Renal cortical epithelial cell (primary cell): ENCODE measurements at regions not wholly inside any gene's neighbourhood (a gene's known extent, or its start where the extent isn't known, plus 50 kb on each side); places are given as distances from the start of the nearest gene placed in this dataset.
"Not testable (repeated sequence)": the region's sequence is repeated elsewhere in the genome, so short reads cannot be mapped to it uniquely, and the experiment has no call there.

ENCODE experiments used
- DNase-seq: peaks from one replicate; pipeline ENCODE4 v3.0.0-alpha.2; 2011; ENCODE audit warnings: low read depth

DNA sequence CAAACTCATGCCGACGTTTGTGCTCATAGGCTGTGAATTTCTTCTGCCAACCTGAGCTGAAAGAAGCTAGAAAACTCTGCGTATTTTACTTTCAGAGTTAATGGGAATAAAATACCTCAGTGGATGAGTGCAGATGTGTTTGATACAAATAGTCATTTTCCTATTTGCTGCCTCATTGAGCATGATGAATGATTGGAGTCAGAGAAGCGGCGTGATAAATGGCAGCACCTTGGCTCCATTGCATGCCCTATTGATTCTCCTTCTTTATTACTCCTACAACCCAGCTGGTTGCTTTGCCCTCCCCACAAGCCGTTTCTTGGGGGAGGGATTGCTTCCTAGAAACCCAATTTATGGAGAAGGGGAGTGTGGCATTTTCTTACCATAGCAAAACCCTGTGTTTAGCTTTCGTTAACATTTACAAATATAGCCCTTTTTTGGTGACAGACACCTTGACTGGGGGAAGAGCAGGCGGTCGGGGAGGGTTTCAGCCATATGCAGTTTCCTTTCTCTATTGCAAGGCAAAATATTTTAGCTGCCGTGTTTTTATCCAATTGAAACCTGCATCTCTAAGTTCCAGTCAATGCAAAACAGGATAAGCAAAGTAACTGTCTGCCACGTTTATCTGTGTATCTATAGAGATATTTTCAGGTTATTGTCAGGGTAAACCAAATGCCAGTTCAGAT, 93.1 kb upstream of the TBCA start:
- no peak for DNase-seq

DNA sequence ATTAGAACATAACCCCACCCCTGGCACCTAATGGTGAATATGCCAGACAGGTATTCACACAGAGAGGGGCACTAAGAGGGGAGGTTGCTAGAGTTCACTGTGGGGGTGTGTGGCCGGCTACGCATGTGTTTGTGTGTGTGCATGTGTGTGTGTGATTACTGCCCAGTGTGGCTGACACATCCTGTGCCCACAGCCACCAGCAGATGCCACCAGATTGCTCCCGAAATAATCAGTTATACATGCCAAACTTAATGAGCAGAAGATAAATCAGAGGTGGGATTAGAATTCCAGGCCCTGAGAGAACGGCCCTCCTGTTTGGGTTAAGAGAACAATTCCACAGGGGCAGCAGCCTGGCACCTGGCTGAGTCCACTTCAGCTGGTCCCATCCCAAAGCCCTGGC, 91.8 kb upstream of the TBCA start:
- no peak for DNase-seq

DNA sequence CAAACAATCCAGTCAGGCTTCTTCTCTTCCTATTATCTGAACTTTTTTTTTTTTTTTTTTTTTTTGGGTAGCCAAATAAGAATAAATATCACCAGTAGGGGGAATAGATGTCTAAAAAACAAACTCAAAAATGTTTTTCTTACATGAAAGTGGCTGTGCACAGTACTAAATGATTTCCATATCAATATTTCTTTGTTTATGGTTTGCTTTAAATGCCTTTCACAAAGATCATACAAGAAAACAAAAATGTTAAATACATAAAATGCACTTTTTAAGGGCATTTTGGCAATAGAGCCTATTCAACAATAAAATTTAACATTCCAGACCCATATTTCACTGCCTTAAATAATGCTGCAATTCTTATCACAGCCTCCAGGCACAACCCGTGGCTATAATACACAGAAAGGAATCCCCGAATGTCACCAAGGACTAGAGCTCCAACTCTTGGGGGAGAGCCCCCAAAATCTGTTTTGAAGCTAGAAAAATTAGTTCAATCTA, 91.1 kb upstream of the TBCA start:
- peak; percentile 13 for DNase-seq

DNA sequence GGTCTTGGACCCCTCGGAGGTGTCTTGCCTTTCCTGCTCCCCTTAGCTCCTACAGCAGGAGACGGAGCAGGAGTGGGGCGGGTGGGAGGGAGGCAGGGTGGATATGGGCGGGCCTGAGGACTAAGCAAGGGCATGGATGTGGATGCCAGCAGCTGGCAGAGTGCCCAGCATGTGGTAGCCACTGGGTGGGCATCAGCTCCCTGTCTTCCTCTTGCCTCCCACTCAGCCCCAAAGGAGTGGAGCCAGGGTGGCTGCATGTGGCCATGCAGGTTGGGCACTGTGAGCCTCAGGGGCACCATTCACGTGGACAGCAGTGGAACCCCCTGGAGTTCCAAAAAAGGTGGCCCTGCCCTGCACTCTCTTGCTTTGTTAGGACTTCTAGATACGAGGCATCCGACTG, 90.1 kb upstream of the TBCA start:
- DNase-seq = no peak

DNA sequence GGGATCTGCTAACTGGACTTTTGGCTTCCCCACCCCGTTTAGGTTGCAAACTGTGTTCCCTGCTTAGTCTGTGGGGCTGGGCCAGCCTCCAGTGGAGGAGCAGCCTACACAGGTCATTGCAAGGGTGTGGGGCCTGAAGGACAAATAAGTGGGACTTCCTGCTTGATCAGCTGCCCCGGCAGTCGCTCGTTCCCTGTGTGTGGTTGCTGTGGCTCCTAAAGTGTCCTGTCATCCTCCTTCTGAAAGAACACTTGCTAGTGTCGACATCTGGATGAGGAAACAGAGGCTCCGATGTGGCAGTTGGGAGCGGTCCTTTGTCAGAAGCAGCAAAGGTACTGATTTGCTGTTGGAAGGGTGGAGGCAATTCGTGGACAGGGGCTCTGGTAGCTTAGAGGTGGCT, 88.9 kb upstream of the TBCA start:
- DNase-seq = no peak

DNA sequence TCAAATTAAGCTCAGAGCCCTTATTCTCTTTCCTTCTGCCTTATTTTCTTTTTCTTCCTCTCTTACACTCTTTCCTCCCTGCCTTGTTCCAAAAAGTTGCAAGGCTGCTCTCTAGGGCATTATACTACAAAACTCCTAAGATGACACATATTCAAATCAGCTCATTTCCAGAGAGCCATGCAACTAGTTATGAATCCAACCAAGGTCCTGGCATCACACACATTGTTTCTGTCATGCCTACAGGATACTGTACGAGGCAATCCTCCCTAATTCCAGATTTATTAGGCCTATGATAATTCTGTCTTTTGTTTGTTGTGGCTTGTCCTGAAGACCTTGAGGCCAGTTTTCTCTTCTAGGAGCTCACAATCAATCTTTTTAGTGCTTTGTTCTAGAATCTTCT, 87.0 kb upstream of the TBCA start:
- no peak for DNase-seq

DNA sequence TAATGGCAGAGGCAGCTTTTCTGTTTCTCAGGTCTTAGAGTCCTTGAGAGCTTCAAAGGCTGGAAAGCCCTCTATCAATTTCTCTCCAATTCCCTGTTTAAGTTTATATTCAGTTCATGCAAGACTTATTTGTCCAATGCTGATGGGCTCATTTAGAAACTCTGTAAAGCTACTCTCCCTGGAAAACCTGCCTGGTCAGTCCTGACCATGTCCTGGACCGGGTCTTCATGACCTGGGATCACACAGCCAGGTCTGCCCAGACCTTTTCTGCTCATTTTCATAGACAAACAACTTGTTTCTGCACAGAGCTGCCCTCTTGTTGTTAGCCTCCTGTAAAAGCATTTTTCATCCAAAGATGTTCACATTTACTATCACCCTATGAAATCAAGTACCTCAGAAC, 85.4 kb upstream of the TBCA start:
- no peak for DNase-seq

DNA sequence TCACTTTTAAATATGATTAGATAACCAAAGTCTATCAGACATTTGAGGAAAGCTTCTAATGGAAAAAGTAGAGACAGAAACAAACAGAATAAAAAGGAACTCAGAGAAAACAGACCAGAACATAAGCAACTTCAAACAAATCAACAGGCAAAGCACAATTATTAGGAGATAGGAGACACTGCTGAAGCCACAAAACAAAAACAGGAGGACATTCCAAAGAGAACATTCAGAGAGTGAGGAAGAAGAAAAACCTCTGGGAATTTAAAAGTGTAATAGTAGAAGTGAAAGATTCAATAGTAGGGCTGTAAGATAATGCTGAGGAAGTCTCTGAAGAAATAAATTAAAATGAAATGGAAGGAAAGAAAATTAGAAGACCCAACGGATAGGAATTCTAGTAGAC, 83.2 kb upstream of the TBCA start:
- DNase-seq = no peak

DNA sequence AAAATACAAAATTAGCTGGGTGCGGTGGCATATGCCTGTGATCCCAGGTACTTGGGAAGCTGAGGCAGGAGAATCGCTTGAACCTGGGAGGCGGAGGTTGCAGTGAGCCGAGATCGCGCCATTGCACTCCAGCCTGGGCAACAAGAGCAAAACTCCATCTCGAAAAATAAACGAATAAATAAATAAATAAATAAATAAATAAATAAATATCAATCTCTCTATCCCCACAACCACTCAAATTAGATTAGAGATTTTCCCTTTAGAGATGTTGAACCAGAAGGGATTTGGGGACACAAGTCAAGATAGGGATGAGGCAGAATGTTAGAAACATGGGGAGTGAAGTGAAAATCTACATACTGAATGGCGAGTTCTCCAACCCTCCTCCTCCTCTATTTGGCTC, 82.5 kb upstream of the TBCA start:
- DNase-seq = not testable (repeated sequence)

DNA sequence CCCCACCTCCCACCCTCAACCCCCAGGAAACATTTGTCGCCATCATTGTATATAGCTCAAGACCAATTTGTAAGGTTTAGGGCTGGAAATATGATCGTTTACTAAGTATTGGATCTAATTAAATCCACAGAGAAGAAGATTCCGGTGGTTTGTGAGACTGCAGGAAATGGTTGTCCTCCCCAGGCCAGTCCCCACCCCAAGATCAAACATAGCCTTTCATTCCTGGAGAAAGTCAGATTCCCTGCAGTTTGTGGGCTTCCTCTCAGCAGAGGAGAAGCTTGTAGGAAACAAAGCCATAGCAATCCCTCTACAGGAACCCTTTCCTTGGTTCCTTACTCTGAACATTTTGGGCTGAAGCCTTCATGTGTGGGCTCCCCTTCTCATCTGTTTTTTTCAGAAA, 79.2 kb upstream of the TBCA start:
- DNase-seq = no peak

DNA sequence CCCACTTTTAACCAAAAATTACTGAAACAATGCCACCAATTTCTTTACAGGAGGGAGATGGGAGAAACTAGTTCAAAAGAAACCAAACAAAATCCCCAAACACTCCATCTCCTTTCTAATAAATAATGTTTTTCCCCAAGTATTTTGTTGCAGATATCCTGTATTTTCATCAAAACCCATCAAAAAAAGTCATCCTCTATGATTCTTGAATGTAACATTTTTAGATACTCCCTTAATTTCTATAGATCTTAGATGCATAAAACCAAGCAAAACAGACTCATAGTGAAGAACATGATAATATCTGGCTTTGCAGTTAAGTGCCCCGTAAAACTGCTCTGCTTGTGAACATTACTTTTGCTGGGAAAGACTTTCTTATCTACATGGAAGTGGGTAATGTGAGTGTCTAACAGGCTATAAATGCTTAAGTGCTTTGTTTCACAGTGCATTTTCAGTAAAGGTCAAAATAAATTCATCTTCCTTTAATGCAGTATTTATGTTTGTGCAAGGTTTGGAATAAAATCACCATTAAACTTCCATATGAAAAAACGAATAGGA, 77.3 kb upstream of the TBCA start:
- DNase-seq = no peak

DNA sequence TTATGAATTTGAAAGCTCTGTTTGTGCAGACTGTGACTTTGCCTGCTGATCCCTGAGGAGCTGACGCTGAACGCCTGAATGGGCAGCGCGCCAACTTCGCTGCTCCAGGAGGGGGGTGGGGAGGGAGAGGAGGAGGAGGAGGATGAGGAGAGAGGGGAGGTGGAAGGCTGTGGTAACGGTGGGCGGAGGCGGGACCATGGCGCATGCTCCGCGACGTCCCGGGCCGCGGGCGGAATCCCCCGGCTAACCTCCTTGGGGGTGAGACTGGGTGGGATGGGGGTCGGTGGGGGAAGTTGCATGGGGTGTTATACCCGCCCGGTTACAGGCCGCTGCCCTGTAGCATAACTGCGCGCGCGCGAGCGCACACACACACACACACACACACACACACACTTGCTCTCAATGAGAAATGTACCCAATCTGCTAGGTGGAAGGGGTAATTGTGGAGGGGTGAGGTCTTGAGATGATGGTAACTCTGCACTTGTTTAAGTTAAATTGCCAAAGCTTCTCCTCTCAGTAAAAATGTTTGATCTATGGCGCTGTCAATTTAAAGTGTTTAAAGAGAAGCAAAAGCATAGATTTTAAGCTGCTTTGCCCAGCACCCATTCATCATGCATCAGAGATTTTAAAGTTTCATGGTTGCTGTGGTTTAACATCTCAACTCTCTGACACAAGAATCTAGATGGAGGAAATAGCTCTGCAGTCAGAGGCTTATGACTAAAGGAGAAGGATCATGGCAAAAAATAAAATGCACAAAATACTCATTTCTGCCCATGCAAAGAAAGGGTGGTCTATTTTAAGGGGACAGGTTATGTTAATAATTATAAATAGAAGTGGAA, 76.6 kb upstream of the TBCA start:
- DNase-seq = peak; percentile 88

DNA sequence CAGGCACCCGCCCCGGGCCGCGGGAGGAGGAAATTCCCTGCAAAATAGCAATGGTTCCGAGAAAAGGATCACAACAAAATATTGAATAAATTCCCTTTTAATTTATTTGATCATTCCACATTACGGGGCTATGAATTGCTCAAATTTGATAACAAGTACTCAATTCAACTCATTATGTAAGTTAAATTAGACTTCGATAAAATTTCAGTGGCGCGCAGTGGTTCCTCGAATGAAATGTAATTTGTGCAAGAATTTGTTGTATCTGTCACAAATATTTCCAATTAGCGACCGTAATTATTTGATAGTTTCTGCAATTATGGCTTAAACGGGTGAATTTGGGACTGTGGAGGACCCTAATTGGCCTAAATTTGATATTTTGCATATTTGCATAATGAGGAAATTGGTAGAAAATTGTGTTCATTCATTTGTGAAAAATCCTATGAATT, 76.0 kb upstream of the TBCA start:
- no peak for DNase-seq

DNA sequence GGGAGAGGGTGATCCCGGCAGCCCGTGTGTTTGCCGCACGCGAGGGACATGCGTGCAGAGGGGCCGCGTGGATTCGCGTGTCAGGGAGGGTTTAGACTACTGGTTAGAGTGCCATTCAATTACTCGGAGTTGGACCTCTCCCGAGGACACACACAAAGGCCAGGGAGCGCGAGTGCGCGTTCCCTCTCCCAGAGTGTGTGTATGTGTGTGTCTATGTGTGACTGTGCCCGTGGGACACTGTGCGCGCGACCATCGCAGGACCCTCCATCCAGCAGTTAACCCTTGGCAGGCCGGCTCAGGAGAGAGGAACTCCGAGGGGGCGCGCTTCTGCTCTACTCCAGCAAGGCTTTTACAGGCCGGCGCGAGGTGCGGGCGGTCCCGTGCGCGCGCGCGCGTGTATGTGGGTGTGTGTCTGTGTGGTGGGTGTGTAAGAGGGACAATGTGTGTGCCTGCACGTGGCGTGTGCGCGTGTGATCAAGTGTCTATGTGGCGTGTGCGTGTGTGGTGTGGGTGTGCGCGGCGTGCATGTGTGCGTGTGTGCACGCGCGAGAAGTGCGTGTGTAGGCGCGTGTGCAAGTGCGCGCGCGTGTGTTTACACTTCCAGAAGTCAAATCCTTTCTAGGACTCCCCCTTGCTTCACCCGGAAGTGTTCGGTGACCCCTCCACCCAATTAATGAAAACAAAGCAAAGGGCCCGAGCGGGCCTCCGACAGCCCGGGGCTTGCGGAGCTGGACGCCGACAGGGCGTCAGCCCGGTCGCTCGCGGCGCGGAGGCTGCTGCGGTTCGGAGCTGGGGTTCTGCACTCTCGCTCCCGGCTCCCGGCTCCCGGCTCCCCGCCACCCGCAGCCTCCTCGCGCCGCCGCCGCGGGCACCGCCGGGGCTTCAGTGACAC, 75.3 kb upstream of the TBCA start:
- DNase-seq = no peak

DNA sequence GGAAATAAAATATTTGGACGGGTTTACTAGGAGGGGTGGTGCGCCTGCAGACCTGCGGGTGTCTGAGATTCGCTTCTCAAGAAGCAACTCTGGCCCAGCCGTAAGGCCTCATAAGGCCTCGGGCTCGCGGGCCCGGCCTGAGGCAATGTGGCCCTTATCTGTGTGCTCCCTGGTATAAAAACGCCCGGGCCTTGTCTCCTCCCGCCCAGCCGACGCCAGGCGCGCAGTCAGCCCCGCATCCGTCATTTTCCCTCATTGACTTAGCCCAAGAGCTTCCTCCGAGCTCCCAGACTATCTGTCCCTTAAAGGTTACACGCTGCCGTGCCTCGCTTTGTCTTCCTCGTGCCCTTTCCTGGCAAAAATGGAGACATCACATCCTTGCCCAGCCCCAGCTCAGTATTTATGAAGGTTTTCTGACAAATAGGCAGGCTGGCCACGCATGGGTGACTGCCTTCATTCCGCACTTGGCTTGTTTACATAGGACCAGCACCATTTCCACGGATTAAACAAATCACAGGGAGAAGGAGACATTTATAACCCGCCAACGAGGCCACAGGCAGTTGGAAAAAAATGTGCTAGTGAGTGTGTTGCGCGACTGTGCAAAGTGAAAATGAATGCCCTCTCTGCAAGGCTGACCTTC, 74.5 kb upstream of the TBCA start:
- DNase-seq = peak; percentile 12

DNA sequence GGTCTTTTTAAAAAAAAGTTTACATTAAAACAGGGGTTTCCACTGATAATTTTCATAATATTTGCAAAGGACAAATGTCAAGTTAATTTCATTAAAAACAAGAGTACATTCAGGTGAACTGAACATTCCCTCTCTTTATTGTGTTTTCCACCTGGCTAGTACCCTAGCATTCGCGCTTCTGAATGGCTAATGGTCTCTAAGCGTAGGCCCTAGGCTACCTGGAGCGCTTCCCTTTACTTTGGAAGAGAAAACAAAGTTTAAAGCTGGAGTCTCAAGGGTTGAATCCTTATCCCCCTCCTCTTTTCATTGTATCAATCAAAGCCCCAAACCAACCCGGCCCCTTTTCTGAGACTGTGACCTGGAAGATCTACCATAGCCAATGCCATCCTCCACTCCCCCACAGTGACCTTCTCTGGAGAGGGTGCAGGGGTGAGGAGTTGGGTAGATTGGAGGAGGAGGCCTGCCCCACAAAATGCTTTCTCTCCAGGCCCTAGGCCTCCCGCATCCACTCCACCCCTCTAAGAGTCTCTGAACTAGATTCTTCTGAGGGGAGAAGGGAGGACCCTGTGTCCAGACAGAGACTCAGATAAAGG, 73.3 kb upstream of the TBCA start:
- no peak for DNase-seq

DNA sequence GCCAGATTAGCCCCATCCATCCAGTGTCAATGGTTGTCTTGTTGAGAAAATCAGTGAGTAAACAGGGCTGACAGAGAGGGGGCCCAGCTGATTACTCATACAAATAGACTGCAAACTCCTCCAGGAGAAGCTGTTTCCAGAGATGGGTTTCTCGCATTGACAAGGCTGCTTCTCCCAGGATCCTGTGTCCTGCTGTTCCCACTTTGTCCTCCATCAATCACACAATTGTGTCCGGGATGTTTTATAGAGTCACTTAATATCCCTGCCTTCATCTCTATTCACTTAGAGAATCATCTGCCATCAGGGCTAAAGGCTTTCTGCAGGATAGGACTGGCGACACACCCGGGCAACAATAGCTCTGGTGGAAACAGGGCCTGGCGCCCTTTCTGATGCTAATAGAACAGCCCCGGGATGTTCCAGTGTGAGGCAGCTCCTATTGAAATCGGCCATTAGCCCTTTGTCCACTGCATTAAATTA, 71.7 kb upstream of the TBCA start:
- DNase-seq = no peak

DNA sequence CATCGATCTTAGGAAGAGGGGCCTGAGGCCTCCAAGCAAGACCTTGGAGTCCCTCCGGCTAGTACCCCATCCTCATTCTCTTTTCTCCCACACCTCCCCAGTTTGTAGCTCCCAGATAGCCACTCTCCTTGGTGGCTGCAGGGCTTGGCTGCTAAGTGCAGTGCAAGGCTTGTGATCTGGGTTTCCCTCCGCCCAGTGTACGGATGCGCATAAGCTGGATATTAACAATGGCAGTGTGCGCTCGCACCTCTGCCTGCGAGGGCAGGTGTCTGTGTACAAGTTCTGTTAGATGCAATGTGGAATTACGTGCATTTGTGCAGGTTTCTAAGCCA, 71.0 kb upstream of the TBCA start:
- no peak for DNase-seq

DNA sequence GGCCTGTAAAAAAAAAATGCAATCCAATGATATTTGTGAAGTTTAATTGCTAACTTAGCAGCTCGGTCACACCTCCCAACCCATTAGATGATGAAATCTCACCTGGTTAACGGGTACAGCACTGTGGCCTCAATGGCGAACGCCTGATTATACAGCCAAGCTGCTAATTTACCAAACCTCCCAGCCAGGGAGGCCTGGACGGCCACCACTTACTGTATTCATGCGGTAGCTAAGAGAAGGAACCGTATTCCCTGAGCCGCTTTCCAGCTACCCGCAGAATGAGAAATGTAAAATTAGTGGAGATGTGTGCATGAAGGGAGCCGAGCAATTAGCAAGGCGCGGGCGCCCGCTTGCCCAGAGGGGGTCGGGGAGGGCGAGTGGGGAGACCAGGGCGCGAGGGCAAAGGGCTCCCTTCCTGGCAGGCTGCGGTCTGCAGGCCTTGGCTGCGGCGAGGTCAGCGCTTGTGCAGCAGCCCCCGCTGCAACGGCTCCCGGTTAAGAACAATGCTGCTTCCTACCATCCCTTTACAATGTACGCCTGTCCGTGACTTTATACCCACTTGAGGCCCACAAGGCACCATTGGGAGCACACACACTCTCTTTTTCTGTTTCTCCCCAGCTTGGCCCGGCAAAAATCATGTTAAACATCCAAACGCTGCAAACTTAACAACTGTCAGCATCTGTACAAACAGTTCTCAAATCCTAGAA, 70.4 kb upstream of the TBCA start:
- no peak for DNase-seq

DNA sequence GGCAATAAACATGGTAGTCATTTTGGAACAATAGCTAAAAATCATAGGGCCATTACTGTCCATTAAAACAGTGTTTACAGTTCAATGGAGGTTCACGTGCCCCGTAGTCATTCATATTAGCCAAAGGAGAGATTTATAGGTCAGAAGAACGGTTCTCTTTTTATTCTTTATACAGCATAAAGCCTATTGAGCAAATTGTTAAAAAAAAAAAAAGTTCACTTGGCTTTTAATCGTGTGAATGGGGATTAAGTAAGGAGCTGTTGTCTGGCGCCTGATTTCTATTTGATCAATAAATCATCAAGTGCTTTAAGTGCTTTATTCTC, 69.1 kb upstream of the TBCA start:
- no peak for DNase-seq
